Upper lobe of left lung (tissue), 4 donors: ENCODE measurements at regions not wholly inside any gene's neighbourhood (a gene's known extent, or its start where the extent isn't known, plus 50 kb on each side); places are given as distances from the start of the nearest gene placed in this dataset.

ENCODE experiments used
- CTCF ChIP-seq, 6 experiments: fragments of 450-650 bp in 4 of 6; fragments of 200-600 bp in 2 of 6; sonication (generic) in 2 of 6; IDR thresholded peaks; one replicate each; pipeline ENCODE4 v1.5.1; 2016 to 2019; ENCODE audit warnings: antibody characterized with exemption in 6 of 6
- EP300 ChIP-seq, 4 donors: sonication (generic); formaldehyde crosslinking; IDR thresholded peaks; one replicate each; pipeline ENCODE4 v1.5.1; 2017; ENCODE audit warnings: antibody characterized with exemption in 4 of 4, control low read depth in 2 of 4
- POLR2A ChIP-seq, 4 donors: fragments of 450-650 bp; IDR thresholded peaks; one replicate each; pipeline ENCODE4 v1.5.1; 2016 to 2017; ENCODE audit warnings: antibody characterized with exemption in 4 of 4, mild to moderate bottlenecking in 2 of 4

DNA sequence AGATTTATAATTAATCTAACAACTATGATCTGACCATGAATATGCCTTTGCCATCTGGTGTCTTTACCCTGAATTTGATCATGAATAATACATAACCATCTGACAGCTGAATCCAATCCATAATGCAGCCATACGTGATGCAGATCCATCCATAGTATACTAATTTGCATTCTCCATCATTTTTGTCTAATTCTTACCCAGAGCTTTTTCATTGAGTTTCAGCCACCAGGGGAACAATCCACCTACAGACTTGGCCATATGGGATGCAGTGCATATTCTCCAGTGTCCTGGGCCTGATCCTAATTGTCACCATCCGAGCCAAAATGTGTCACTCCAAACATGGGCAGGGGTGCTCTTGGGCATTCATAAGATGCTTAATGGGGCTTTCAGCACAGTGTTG is 227.2 kb upstream of the CRIM1 start:
- TF ChIP-seq CTCF (IDR thresholded peaks at IDR 0.05) (no peak), EP300 (IDR thresholded peaks at IDR 0.05) (no peak), POLR2A (IDR thresholded peaks at IDR 0.05) (no peak)
